NCI-H226 (cell line): ENCODE measurements at regions not wholly inside any gene's neighbourhood (a gene's known extent, or its start where the extent isn't known, plus 50 kb on each side); places are given as distances from the start of the nearest gene placed in this dataset.
"Not testable (repeated sequence)": the region's sequence is repeated elsewhere in the genome, so short reads cannot be mapped to it uniquely, and the experiment has no call there.

Source experiments
- DNase-seq: peaks from one replicate; pipeline ENCODE4 v3.0.0-alpha.2; 2015

DNA sequence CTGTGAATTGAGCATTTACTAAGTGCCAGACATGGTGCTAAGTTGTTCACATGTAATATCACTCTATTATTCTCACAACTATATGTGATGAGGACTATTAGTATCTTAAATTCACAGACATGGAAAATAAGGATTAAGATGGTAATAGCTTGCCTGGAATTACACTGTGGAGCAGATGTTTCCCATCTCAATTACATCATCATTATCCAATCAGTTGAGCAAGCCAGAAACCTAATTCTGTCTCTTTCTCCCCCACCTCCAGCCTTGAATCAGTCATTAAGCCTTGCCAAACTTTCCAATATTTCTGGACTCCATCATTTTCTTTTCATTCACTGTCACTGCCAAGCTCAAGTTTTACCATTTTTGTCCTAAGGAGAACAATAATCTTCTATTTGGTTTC lies 287.8 kb upstream of the KITLG start:
- DNase-seq = no peak

DNA sequence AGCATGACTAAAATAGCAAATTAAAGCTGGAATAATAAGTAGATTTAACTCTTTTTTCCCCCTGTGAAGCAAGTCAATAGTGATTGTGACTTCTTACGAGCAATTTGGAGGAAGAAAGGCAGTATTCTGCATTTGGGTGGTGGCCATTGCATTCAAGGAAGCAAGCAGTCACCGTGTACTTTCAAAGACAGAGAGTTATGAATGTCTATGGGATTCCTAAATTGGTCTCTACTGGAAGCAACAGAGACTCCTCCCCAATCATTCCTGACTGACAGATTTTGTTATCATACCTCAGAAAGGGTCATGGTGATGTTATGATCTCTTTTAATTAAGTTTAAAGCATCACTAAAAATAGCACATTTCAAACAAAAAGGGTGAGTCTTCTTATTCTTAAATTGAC lies 287.2 kb upstream of the KITLG start:
- no peak for DNase-seq

DNA sequence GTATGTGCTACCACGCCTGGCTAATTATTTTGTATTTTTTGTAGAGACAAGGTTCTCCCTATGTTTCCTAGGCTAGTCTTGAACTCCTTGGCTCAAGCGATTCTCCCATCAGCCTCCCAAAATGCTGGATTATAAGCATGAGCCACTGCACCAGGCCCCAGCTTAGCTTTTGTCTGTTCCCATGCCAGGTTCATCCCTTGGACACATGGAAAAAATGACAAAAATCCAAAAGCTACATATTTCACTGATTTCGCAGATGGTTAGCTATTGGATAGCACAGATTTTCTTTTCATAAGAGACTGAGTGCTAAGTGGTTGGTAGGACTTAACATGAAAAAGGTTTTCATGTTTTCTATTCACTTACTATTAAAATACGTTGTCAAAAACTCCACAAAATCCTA lies 286.6 kb upstream of the KITLG start:
- DNase-seq = no peak

DNA sequence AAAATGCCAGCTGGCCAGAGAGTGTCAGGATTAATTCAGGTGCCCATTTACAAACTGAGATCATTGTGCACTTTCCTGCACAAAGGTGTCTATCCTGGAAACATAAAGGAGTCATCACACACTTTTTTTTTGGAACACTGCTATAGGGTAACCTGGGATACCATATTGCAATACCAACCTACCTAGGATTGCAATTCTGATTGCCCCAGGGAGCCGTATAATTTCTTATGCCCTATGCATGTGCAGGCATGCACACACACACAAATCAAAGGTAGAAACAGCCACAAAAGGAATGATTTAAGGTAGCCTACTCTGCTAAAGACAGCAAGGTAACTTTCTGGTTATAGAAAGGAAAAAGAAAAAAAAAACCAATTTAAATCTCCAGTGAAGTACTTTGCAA lies 285.3 kb upstream of the KITLG start:
- DNase-seq = no peak

DNA sequence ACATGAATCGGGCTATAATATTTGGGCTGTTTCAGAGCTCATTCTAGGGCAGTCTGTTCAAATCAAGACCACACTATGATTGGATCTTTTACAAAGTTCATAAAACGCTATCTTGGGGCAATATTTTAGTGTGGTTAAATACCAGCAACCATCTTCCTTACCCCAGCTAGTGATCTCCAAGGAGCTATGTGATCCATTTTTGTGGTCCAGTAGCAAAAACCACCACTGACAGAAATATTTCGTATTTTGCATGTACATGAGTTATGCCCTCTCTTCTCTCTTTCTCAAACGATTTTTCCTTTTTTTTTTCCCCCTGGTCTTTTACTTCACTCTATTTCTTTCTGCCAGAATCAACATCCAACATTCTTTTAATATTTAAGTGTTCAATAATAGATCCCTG lies 280.6 kb upstream of the KITLG start:
- no peak for DNase-seq

DNA sequence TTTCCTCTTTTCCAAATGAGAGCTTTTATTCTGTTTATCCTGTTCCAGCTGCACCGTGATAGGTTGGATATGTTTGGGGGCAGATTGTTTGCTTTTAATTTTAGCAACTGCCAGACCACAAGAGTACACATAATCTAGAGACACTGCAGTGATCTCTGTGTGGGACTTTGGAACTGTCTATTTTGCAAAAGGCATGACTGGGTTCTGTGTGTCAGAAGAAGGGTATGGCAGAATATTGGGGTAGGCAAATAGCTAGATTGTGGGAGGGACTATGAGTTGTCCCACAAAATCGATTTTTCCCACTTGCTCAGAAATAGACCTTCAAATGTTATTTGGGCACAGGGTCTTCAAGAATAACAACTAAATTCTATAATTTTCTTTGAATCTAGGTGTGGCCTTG lies 275.9 kb upstream of the KITLG start:
- no peak for DNase-seq

DNA sequence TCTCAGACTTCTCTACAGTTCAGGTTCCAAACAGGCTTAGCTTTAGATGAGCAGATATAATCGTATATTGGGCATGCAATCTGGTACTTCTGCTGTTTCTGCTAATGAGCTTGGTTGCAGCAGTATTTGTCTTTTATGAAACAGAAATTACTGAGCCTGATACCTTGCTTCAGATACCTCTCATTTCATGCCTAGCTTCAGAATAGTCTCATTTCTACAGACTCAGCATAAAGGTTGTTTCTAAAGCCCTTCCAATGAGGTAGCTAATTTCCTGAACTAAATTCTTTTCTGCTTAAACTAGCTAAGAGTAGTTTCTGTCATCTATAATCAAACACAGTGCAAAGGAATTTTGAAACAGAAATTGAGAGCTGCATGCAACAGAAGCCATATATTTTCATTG lies 275.0 kb upstream of the KITLG start:
- DNase-seq = no peak

DNA sequence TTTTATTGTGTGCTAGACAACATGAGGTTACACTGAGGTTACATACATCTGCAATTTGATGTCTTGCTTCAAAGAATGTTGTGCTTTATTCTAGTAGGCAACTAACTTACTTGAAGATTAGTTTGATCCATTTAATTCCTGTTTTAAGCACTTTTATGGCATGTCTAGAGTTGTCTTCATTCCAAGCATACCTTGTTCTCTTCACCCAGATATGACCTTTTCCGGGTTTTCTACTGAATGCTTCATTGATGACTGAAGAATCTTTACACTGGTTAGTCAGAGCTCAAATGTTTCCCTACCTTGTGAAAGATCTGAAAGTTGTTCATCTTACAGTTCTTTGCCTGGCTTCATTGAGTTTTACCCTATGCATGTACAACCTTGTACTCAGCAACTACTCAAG lies 274.0 kb upstream of the KITLG start:
- DNase-seq = peak; percentile 85

DNA sequence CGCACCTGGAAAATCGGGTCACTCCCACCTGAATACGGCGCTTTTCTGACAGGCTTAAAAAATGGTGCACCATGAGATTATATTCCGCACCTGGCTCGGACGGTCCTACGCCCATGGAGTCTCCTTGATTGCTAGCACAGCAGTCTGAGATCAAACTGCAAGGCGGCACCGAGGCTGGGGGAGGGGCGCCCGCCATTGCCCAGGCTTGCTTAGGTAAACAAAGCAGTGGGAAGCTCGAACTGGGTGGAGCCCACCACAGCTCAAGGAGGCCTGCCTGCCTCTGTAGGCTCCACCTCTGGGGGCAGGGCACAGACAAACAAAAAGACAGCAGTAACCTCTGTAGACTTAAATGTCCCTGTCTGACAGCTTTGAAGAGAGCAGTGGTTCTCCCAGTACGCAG lies 267.0 kb upstream of the KITLG start:
- not testable (repeated sequence) for DNase-seq

DNA sequence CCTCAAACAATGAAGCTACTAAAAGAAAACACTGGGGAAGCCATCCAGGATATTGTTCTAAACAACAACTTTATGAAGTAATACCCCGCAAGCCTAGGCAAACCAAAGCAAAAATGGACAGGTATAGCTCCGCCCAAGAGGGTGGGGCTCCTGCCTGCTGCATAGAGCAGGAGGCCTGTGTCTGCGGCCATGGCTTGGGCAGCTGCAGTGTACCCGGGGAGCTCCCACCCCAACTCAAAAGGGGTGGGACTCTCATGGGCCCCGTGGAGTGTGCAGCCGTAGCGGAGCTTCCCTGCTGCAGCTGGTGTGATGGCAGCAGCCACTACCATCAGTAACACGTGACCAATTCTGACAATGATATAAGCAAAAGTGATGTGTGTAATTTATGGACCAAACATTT lies 264.2 kb upstream of the KITLG start:
- DNase-seq = no peak

DNA sequence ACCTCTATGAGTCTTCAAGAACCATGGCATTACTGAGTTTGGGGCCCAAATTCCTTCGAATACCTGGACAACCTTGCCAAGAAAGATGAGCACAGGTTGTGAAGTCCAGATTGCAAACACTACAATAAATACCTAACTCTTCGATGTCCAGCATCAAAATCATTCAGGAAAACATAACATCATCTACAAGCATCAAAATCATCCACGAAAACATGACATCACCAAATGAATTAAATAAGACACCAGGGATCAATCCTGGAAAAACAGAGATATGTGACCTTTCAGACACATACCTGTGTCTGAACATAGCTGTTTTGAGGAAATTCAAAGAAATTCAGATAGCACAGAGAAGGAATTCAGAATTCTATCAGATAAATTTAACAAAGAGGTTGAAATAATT lies 262.0 kb upstream of the KITLG start:
- no peak for DNase-seq

DNA sequence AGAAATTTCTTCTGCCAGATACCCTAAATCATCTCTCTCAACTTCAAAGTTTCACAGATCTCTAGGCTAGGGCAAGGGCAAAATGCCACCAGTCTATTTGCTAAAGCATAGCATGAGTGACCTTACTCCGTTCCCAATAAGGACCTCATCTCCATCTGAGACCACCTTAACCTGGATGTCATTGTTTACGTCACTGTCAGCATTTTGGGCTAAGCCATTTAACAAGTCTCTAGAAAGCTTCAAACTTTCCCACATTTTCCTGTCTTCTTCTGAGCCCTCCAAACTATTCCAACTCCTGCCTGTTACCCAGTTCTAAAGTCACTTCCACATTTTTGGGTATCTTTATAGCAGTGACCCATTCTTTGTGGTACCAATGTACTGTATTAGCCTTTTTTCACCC lies 259.2 kb upstream of the KITLG start:
- no peak for DNase-seq

DNA sequence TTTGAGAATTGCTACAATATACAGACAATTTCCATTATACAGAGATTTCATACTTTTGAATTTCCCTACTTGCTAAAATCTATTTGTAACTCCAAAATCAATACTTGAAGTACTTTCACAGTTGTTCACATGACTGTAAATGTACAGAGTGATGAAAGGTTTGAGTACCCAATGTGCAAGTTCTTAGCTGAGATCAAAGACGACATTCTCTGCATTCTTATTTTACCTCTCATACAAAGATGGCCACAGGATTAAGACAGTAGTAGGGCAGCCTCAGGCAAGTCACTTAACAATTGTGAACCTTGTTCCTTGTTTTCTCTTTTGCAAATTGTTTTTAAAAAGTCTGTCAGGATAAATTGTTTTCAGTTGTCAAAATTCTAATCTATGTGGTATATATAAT lies 255.9 kb upstream of the KITLG start:
- DNase-seq = no peak

DNA sequence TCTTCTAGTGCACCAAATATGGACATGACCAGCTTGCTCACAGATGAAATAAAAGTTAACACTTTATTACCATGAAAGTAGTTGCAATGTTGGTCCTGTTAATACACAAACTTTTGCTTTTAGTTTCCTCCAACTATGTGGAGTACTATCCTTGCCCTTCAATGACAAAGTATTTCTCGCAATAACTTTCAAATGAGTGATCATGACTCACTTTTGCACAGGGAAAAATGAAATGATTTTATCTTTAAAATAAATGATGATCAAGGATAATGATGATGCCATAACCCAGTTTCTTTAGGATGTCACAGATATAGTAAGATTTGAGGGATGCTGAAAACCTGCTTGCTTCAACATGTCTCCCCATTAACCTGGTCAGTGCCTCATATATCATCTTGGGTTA lies 254.0 kb upstream of the KITLG start:
- no peak for DNase-seq

DNA sequence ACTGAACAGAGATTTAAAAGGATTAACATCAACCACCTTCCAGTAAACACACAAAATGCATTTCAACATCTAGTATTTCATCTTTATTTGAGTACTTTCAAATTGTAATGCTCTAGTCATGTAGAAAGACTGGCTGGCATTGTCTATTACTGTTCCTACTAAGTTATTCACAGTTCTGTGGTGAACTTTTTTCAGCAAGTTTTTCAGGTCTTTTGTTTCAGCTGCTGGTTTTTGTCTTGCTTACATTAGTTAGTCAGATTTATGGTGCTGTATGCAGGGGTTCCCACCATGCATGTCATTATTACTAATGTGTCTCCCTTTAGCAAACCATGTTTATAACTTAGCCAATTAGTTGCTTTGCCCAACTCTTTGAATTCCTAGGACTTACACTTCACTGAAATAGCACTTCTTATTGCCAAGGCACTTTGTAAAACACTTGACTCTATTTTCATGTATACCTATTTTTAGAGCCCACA lies 253.4 kb upstream of the KITLG start:
- no peak for DNase-seq

DNA sequence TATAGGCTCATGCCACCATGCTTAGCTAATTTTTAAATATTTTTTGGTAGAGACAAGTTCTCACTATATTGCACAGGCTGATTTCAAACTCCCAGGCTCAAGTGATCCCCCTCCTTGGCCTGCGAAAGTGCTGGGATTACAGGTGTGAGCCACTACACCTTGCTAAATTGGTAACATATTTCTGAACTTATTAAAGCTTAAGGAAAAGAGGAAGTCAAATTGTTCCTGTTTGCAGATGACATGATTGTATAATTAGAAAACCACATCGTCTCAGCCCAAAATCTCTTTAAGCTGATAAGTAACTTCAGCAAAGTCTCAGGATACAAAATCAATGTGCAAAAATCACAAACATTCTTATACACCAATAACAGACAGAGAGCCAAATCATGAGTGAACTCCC lies 248.3 kb upstream of the KITLG start:
- not testable (repeated sequence) for DNase-seq

DNA sequence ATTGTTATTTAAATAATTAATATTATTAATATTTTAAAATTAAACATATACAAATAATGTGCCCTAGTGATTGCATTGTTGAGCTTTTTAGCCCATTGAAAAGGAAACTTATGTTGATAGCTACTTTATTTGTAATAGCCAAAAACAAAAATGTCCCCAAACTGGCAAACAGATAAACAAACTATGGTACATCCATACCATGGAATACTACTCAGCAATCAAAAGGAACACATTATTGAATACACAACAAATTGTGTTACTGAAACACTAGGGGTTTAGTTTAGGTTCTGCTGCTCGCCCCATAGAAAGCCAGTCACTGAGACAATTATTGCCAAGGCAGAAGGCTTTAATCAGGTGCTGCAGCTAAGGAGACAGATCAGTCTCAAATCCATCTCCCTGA lies 239.7 kb upstream of the KITLG start:
- no peak for DNase-seq

DNA sequence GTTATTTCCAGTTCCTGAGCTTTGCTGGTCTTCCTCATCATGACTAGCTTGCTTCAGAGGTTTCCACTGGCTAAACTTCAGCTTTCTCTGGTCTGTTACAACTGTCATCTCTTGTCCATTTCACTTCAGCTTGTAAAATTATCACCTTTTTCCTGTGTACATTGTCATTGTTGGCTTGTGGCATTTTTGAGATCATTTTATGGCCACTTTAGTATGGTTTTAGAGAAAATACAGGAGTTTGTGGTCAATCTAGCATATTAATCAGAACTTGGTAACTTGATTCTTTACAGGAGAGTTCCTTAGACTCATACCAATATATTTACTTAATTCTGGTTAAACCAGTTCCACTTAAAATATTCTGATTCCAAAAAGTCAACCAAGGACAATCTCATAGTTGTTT lies 235.9 kb upstream of the KITLG start:
- DNase-seq = no peak

DNA sequence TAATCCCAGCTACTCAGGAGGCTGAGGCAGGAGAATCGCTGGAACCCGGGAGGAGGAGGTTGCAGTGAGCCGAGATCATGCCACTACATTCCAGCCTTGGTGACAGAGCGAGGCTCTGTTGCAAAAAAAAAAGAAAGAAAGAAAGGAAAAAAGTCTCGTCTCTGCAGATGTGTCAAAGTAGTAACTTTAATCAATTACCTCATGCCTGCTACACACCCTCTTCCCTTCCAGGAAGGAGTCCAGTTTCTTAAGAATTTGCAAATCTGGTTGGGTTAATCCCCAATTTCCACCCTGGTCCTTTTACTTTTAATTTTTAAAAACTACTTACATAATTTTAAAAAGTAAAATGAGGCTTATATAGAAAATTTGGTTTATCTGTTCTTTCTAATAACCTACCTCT lies 234.5 kb upstream of the KITLG start:
- no peak for DNase-seq

DNA sequence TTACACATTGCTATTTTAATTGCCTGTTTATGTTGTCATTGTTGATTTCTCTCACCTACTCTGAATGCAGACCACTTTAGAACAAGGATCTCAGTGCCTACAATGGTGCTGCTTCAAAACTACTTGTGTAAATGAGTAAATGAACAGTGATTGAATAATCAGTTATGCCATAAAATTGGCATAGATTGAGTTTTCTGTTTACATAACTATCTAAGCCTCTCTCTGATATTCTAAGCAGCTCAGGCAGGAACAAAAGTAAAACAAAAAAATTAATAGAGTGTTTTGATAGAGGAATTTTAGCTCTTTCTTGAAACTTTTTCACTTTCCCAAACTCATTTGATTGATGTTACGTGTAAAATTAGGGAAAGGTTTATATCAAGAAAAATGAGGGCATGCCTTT lies 232.3 kb upstream of the KITLG start:
- no peak for DNase-seq

DNA sequence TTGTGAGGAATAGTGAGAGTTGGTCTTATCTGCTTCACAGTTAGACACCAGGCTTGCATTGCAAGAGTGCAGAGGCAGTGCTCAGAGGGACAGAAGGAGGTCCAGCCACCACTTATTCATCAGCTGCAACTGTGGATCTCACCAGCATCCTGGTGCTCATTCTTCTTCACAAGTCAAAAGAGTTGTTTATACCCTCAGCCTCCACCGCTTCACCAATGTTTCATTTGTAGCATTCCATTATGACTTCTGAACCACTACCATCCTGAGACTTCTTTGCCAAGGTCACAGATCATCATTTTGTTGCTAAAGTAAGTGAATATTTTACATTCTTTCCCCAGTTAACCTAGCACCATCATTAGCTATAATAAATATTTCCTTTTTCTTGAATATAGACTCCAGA lies 230.5 kb upstream of the KITLG start:
- DNase-seq = no peak

DNA sequence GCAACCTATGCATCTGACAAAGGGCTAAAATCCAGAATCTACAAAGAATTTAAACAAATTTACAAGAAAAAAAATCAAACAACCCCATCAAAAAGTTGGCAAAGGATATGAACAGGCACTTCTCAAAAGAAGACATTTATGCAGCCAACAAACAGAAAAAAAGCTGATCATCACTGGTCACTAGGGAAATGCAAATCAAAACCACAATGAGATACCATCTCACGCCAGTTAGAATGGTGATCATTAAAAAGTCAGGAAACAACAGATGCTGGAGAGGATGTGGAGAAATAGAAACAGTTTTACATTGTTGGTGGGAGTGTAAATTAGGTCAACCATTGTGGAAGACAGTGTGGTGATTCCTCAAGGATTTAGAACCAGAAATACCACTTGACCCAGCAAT lies 229.6 kb upstream of the KITLG start:
- DNase-seq = not testable (repeated sequence)

DNA sequence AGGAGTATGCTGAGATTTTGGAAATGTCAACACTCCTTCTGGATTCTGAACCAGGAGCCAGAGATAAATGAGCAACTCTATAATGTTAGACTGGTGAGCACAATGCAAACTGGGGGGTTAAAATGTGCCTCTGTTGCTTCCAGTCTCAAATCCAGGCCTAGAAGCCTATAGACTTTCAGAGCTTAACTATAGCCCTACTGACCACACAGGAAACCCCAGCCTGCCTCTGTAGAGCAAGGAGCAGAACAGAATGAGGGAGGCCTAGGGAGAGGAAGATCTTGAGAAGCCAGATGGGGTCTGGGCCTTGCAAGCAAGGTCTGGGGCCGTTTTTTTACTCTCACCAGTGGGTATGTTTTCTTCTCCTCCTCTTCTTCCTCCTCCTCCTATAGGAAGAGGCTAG lies 225.4 kb upstream of the KITLG start:
- no peak for DNase-seq

DNA sequence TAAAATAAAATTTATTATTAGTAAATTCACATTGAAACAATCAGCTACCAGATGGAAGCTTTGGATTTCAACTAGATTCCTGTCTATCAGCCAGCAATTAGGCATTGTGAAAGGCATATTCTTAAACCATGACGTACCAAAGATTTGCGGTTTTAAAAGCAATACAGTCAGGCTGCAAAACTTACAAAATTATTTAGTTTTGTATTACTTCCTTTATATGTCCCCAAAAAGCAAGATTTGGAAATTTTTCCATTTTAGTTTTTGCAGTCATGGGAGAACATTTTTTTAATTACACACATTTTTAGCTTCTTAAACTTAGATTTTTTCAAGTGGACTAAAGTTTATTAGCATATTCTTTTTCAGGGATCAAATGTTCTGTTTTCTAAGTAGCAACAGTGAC lies 225.0 kb upstream of the KITLG start:
- DNase-seq = no peak

DNA sequence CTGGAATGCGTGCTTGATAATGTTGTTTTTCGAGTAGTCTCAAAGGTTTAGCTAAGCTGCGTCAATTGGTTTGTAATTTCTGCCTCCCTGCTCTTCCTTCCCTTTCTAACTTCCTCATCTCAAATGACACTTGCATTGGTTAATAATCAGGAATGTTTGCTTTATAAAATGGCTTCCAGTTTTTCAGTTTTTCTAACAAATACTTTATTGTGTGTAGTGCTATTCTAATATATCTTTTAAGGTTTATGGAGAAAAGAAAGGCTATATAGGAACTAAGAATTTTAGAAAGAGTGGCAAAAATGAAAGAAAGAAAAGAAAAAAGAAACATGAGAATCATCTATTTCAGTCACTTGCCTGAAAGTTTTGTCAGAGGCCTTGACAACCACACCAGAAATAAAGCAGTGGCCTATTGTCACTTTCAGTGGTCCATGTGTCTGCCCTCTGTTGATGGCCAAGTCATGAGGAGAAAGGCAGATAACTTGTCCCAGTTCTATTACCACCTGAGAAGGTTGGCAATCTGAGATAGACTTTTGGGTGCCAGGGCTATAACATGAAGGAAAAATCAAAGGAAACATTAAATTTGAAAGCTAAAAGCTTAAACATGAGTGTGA lies 221.9 kb upstream of the KITLG start:
- DNase-seq = no peak
